Activated CD4-positive, alpha-beta T cell treated with anti-CD3 and anti-CD28 coated beads for 24 hours (primary cell): ENCODE measurements at regions not wholly inside any gene's neighbourhood (a gene's known extent, or its start where the extent isn't known, plus 50 kb on each side); places are given as distances from the start of the nearest gene placed in this dataset.

Experiments used
- DNase-seq, 2 donors: peaks; one replicate each; pipeline ENCODE4 v3.0.0-alpha.2; 2020; ENCODE audit warnings: low read depth in 2 of 2

DNA sequence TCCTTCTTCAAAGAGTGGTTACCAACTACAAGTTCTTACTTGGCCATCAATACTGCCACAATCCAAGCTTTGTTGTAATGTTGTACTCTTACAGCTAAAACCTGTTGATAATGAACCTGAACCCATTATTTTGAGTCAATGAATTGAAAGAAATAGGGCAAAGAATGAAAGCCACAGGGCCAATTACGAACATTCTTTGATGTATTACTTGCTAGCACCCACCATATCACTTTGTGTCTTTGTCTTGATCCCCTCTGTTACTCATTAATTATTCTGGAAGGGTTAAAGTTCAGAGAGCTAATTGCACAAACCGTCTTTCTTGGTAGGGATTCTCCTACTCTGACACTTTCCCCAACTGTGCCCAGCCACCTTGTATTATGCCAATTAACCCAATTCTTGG lies 53.2 kb upstream of the TFEC start:
- DNase-seq, result no peak

DNA sequence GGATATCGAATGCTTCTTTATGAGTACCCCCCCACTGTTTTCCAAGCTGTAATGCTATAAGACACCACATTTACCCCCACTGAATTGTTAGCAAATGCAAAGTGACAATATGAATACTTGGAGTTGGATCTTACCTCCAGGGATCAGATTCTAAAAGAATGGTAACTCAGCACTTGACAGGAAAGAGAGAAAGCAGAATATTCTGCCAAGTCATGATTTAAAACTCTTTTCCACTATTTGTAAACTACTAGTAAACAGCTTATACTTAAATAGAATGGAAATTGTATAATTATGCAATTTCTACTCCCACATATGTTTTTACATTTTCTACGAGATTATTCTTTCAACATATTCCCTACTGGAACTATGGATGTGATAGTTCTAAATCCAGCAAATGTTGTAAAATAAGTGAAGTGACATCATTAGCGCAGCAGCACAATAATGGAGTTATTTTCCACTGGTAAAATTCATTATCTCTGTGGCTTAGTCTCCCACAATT lies 56.0 kb upstream of the TFEC start:
- DNase-seq, result no peak

- no peak for DNase-seq
These were observed 56.7 kb upstream of the TFEC start for GRCh38 chr7:116087291-116087690.

GRCh38 chr7:116087984-116088383 lies 57.4 kb upstream of the TFEC start:
- DNase-seq, result no peak

- DNase-seq, result no peak
These were observed 58.7 kb upstream of the TFEC start for GRCh38 chr7:116089293-116089692.

DNA sequence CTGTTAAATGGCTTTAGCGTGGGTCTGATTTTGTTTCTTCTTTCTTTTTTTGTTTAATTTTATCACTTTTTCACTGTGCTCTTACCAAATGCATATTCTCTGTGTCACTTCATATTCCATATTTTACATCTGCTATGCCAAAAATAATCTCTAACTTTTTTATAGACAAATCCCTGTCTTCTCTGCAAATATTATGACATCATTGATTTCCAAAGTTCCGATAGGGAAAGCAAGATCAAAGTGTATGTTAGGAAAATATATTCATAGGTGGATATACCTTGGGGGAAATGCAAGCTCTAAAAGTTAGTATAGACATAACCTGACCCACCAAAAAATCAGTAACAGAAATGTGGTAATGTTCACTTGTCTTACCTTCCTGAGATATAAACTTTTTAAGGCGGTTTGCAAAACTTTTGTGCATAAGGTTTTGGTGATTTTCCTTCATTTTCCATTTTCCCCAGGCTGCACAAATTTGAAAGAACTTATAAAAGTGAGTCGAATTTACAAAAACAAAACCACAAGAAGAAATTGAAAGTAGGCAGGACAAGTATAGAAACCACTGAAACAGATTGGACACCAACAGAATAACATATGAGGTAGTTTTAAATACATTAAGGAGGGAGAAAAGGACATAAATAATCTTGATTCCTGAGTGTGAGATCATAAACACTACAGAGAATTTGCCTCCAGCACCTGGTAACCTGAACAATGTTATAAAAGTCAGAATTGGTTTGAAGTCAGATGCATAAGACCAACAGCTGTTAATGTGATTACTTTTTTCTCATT lies 63.1 kb upstream of the TFEC start:
- DNase-seq, result no peak

GRCh38 chr7:116095396-116095795 lies 64.8 kb upstream of the TFEC start:
- DNase-seq, result no peak

- DNase-seq, result no peak
These were observed 66.9 kb upstream of the TFEC start for GRCh38 chr7:116097365-116098009.

- no peak for DNase-seq
These were observed 67.6 kb upstream of the TFEC start for GRCh38 chr7:116098175-116098574.

DNA sequence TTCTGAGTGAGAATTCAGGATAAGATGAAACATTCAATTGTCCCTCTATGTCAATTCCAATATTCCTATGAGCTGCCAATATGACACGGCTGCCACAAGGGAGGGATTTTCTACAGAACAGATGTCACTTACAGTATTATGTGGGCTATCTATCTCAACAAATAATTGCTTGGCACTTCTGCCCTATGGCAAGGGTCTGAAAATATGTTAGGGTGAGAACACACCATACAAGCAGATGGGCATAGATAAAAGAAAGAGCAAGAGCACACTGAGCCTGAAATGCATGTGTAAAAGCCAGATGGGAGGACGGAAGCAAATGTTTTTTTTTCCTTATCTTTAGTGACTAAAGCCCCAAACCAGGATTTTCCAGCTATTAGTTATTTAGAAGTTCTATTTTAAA lies 70.1 kb upstream of the TFEC start:
- no peak for DNase-seq

DNA sequence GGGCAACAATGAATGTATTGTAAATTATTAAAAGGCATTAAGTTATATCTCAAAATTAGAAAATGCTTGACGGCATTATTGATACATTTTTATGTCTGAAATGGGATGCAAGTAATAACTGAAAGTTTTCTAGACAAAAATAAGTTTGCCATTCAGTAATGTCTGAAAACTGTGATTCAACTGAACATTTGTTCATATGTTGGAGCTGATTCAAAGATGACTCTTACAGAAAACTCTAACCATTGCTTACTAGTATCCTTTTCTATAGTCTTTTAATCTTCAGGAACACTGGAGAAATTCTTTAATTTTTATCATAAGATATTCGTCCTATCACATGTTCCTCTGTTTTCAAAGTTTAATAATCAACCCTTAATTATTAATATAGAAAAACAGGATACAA lies 71.1 kb upstream of the TFEC start:
- no peak for DNase-seq

- DNase-seq, result no peak
These were observed 80.9 kb upstream of the TFEC start for GRCh38 chr7:116111475-116111874.

- no peak for DNase-seq
These were observed 82.7 kb upstream of the TFEC start for GRCh38 chr7:116113310-116113709.

- no peak for DNase-seq
These were observed 89.5 kb upstream of the TES start for GRCh38 chr7:116120839-116121238.

DNA sequence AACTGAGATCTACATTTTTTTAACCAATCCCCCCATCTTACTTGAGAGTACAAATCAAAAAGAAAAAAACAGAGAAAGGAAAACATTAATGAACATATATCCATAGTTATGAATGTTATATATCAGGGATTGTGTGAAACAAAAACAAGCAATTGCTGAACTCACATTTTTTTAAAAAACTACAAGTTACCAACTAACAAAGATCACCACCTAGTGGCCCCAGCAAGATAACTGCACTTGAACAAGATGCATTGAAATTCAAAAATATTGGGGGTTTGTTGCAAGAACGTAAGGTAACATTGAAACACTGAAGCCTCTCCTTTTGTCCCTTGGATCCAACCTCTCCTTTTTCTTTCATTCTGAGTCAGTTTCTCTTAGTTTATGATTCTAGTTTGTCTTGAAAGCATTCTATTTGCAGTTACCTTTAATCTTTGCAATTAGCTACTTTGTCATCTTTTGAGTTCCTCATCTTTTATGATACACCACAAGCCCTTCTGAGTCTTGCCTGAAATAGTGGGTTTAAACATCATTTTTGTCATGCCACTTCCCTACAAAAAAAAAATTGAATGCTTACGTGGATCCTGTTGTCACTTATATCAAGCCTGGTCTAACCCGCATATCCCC lies 87.3 kb upstream of the TES start:
- DNase-seq, result no peak

DNA sequence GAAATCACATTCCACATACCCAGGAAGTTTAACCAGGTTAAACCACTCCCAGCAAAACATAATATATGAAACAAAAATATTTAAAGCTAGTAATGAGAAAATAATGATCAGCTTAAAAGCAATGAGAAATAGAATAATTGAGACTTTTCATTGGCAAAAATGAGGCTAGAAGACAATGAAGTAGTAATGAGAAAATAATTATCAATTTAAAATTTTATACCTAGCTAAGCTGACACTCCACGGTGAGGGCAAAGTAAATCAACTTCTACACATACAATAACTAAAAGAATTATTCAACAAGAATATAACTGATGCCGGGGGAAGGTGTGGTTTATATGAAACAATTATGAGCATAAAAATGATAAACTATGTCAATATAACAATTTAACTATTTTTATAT lies 82.2 kb upstream of the TES start:
- no peak for DNase-seq

DNA sequence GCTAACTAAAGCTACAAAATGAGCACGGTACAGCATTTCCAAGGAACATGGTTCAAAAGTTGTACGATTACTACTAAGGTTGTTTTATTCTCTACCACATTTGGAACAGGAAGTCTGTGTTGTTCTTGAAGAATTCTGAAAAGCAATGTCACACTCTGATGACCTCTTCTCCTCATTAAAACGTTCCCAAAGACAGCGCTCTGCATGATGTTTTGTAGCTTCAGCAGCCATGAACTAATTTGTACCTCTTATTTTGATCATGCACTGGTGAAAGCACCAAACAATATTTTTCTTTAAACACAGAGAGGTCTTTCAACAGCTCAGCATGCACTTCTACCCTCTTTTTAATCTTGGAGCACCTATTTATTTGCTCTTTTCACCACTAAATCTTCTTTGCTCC lies 75.0 kb upstream of the TES start:
- no peak for DNase-seq

DNA sequence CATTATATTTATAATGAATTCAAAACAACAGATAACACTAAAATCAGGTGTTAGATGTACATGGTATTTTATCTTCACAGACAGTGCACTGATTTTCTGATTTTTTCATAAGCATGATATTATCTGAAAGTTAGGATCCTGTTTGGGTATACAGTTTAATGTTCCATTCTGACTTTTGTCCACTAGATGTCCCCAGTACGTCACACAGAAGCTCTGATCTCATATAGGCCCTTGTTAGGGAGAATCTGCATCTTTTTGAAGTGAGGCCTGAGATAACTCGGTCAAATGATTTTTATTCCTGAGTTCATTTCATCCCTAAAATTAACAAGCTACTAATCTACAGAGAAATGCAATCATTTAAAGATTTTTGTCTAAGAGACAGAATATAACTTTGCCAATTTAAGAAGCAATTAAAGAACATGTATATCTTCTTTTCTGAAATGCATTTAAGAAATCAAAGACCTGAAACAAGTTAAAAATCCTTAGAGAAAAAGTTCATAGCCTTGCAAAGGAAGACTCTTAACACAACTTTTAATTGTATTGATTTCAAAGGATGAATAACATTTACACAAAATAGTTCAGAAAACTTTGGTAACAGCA lies 72.0 kb upstream of the TES start:
- DNase-seq, result peak in 1 of 2 donors; percentile 12

- no peak for DNase-seq
These were observed 71.3 kb upstream of the TES start for GRCh38 chr7:116139007-116139406.

- no peak for DNase-seq
These were observed 70.5 kb upstream of the TES start for GRCh38 chr7:116139807-116140206.

- DNase-seq, result no peak
These were observed 68.0 kb upstream of the TES start for GRCh38 chr7:116142374-116142773.

GRCh38 chr7:116142850-116143249 lies 67.5 kb upstream of the TES start:
- DNase-seq, result no peak
